Middle frontal gyrus (tissue), 1 donor: ENCODE measurements at regions not wholly inside any gene's neighbourhood (a gene's known extent, or its start where the extent isn't known, plus 50 kb on each side); places are given as distances from the start of the nearest gene placed in this dataset.

ENCODE experiments used
- DNase-seq: peaks from one replicate; pipeline ENCODE4 v3.0.0-alpha.2; 2015; ENCODE audit warnings: low spot score; ENCODE audit errors: extremely low spot score

DNA sequence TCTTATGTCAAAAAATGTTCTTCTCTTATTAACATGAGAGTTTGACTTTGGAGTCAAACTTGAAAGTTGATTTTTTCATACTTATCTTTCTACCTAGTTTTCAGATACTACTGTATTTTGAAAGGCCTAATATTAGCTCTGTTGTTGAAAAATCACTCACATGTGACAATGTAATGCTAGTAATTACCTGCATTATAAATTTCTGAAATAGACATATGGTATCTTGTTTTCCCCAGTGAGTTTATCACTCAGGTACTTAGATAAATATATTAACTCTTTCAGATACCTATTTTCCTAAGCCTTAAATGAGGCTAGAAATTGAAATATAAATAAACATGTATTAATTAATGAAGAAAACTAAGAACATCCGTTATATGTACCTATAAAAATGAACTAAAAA lies 2089.3 kb downstream of the MAT2B start:
- DNase-seq: no peak

DNA sequence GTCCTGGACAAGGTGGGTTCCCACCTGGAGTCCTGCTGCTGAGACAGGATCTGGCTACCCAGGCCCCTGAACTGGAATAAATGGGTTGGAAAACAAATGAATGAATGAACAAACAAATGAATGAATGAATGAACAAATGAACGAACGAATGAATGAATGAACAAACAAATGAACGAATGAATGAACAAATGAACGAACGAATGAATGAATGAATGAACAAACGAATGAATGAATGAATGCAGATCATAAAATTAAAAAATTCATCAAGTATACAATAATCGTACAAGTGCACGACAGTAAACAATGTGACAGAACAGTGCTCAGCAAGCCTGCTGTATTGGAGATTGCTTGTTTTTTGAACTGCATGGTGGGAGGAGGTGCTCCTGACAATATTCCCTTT lies 2097.1 kb downstream of the MAT2B start:
- no peak for DNase-seq

GRCh38 chr5:165607026-165607425 lies 2101.6 kb downstream of the MAT2B start:
- DNase-seq: no peak

- no peak for DNase-seq
These were observed 2104.5 kb downstream of the MAT2B start for GRCh38 chr5:165609871-165610270.

GRCh38 chr5:165616490-165617405 lies 2111.3 kb downstream of the MAT2B start:
- DNase-seq: no peak

DNA sequence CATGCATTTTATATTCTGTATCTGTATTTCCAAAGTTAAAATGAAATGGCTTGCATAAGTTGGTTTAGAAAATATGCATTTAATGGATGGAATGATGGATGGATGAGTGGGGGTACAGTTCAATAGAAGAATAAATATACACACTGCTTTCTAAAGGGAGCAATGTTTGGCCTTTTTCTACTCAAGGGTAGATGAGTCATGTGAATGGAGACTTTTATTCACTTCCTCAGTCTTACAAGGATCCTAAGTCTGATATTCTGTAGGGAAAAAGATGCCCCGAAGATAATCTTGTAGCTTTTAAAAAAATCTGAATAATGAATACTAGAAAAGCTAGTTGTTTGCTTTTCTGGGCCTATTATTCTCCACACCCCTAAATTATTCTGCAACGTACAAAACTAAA lies 2112.1 kb downstream of the MAT2B start:
- DNase-seq: no peak

- no peak for DNase-seq
These were observed 2115.0 kb downstream of the MAT2B start for GRCh38 chr5:165620394-165620793.

DNA sequence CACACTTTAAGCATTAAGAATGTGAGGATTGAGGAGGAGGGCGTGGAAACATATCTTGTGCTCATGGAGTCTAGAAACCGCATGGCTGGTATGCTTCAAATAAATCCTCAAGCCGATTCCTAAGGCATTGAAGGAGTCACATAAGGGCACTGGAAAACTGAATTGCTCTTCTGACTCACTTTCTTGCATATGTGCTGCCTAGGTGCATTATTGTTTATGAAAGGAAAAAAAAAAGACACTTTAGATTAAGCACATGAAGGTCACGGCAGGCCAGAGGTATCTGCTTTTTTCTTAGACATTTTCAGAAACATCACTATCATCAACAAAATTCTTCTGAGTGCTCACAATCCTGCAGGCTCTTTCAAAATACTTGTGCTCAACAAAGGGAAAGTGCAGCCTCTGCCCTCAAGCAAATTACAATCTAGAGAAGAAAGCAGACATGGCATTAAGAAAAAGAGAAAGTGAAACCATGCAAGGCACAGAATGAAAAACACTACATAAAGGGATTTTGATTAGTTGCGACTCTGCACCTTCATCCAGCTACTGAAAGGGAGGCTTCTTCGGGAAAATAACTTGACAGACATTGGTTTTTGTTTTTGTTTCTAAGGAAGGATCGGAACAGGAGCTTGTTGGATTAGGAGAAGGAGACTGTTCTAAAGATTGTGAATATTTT lies 2117.6 kb downstream of the MAT2B start:
- no peak for DNase-seq

GRCh38 chr5:165624166-165624946 lies 2118.9 kb downstream of the MAT2B start:
- DNase-seq: no peak

- no peak for DNase-seq
These were observed 2120.7 kb downstream of the MAT2B start for GRCh38 chr5:165626161-165626560.

- DNase-seq: no peak
These were observed 2122.2 kb downstream of the MAT2B start for GRCh38 chr5:165627548-165628170.

GRCh38 chr5:165630261-165630778 lies 2124.9 kb downstream of the MAT2B start:
- peak; percentile 48 for DNase-seq

DNA sequence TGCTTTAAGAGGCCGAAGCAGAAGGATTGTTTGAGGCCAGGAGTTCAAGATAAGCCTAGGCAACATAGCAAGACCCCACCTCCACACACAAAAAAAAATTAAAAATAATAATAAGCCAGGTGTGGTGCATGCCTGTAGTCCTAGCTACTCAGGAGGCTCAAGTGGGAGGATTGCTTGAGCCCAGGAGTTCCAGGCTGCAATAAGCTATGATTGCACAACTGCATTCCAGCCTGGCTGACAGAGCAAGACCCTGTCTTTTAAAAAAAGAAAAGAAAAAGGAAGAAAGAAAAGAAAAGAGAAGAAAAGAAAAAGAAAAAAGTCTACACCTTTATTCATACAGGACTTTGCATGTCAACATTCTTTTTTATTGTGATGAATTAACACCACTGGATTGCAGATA lies 2125.8 kb downstream of the MAT2B start:
- no peak for DNase-seq

- DNase-seq: no peak
These were observed 2136.9 kb downstream of the MAT2B start for GRCh38 chr5:165642366-165642765.

GRCh38 chr5:165665735-165666400 lies 2160.4 kb downstream of the MAT2B start:
- DNase-seq: no peak

GRCh38 chr5:165673499-165673898 lies 2168.1 kb downstream of the MAT2B start:
- DNase-seq: no peak

- DNase-seq: no peak
These were observed 2190.4 kb downstream of the MAT2B start for GRCh38 chr5:165695796-165696195.

- no peak for DNase-seq
These were observed 2200.5 kb downstream of the MAT2B start for GRCh38 chr5:165705960-165706359.

GRCh38 chr5:165712011-165712410 lies 2206.6 kb downstream of the MAT2B start:
- no peak for DNase-seq

- no peak for DNase-seq
These were observed 2209.2 kb downstream of the MAT2B start for GRCh38 chr5:165714598-165714997.

DNA sequence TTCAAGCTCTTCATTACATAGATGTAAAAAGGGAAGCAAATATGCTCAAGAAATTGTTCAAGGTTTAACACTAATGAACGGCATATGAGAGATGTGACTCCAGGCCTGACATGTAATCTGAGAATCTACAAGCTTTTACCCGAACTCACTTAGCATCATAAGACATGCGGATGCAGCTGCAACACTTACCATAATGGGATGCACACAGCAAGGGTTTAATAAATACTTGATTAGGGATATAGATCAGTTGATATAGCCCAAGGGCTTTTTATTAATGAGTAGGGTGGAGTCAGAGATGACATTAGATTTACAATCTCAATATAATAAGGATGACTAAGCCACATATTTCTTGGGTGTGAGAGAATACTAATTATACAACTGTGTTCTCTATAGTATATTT lies 2215.5 kb downstream of the MAT2B start:
- DNase-seq: no peak
